Ascending aorta (tissue), 2 donors: ENCODE measurements at regions not wholly inside any gene's neighbourhood (a gene's known extent, or its start where the extent isn't known, plus 50 kb on each side); places are given as distances from the start of the nearest gene placed in this dataset.

Experiments
- DNase-seq, 2 donors: peaks; one replicate each; pipeline ENCODE4 v3.0.0-alpha.2; 2019; ENCODE audit warnings: low spot score in 2 of 2
- H3K27ac ChIP-seq, 2 donors: fragments of 200-600 bp; sonication (generic); one replicate each; pipeline ENCODE4 v1.5.1; 2016 to 2017; ENCODE audit warnings: mild to moderate bottlenecking in 1 of 2
- H3K27me3 ChIP-seq: fragments of 200-600 bp; sonication (generic); one replicate; pipeline ENCODE4 v1.5.1; 2017
- H3K36me3 ChIP-seq, 2 donors: fragments of 200-600 bp; sonication (generic); one replicate each; pipeline ENCODE4 v1.5.1; 2016
- H3K4me1 ChIP-seq, 2 donors: fragments of 200-600 bp; sonication (generic); one replicate each; pipeline ENCODE4 v1.5.1; 2016 to 2017; ENCODE audit warnings: mild to moderate bottlenecking in 1 of 2
- H3K4me3 ChIP-seq, 2 donors: fragments of 200-600 bp; sonication (generic); one replicate each; pipeline ENCODE4 v1.5.1; 2016 to 2017; ENCODE audit warnings: mild to moderate bottlenecking in 1 of 2
- H3K9me3 ChIP-seq, 2 donors: fragments of 200-600 bp; sonication (generic); one replicate each; pipeline ENCODE4 v1.5.1; 2016
- intact Hi-C: fragments of 100-400 bp; cut with DNase I; formaldehyde crosslinking; loops from one replicate; pipeline ENCODE4 v1.15.1; 2023
- TF ChIP-seq, protein P1 (sequence below), 3 experiments: fragments of 200-600 bp in 2 of 3; fragments of 450-650 bp in 1 of 3; sonication (generic) in 2 of 3; IDR thresholded peaks; one replicate each; pipeline ENCODE4 v1.5.1; 2016 to 2019; ENCODE audit warnings: antibody characterized with exemption in 3 of 3, mild to moderate bottlenecking in 1 of 3, moderate library complexity in 1 of 3

DNA sequence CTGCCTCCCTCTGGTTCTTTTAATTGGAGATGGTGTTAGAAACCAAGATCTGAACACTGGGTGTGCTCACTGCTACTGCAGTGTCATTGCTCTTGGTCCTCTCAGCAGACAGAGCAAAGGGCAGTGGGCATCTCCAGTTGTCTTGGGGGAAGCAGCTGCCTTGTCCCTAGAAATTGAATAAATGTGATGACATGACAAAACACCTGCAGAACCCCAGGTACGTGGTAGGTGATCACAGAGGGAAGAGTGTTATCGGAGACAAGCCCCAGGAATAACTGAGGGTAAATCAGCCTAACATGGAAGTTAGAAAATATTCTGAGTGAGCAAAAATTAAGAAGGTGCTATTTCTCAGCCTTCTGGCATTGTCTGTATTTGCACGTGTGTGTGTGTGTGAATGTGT lies 311.9 kb upstream of the HDAC4 start:
- Histone ChIP-seq H3K27me3 (no peaks in the 10 kb centered on the region), H3K36me3 (no peaks in the 10 kb centered on the region), H3K4me3 (no peak overlapping the region), H3K9me3 (peaks cover 4% of the 10 kb centered on the region in 2 donors), H3K27ac (no peak overlapping the region), H3K4me1 (no peaks in the 10 kb centered on the region)
- TF ChIP-seq, protein P1, sequence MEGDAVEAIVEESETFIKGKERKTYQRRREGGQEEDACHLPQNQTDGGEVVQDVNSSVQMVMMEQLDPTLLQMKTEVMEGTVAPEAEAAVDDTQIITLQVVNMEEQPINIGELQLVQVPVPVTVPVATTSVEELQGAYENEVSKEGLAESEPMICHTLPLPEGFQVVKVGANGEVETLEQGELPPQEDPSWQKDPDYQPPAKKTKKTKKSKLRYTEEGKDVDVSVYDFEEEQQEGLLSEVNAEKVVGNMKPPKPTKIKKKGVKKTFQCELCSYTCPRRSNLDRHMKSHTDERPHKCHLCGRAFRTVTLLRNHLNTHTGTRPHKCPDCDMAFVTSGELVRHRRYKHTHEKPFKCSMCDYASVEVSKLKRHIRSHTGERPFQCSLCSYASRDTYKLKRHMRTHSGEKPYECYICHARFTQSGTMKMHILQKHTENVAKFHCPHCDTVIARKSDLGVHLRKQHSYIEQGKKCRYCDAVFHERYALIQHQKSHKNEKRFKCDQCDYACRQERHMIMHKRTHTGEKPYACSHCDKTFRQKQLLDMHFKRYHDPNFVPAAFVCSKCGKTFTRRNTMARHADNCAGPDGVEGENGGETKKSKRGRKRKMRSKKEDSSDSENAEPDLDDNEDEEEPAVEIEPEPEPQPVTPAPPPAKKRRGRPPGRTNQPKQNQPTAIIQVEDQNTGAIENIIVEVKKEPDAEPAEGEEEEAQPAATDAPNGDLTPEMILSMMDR (IDR thresholded peaks at IDR 0.05), result no peak
- intact Hi-C loops, result no loop called here
- no peak for DNase-seq

DNA sequence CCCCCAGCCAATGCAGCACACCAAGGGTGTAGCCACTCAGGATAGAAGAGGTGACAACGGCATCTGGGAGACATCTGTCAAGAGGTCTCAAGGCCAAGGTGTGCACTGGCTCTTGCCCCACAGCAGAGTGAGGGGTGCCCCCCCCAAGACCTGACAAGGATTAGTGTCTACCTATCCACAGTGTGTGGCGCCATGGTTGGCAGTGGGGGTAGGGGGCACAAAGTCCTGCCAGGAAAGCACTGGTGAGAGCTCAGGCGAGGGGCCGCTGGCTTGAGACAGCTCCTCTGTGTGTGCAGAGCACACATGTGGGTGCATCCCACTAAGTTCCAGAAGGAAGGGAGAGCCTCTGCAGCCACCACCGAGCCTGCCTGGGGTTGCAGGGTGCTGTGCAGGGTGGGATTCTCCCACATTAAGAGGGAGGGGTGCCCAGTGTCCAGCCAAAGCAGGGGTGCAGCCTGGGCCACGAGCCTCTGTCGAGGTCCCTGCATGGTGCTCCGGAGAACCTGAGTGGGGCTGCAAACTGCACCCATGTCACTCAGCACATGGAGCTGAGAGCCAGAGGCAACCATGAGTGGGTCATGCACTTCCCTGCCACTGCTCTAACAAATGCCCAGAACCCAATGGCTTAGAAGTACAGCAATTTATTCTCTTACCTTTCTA lies 311.2 kb upstream of the HDAC4 start:
- no peaks in the 10 kb centered on the region for H3K27me3 ChIP-seq
- no peaks in the 10 kb centered on the region for H3K4me1 ChIP-seq
- peaks cover 4% of the 10 kb centered on the region in 2 donors for H3K9me3 ChIP-seq
- DNase-seq, result peak in 1 of 2 donors; percentile 47
- TF ChIP-seq, protein P1 (IDR thresholded peaks at IDR 0.05), result no peak
- H3K36me3 ChIP-seq, result no peaks in the 10 kb centered on the region
- no peak overlapping the region for H3K4me3 ChIP-seq
- H3K27ac ChIP-seq, result no peak overlapping the region
- intact Hi-C loops, result no loop called here

DNA sequence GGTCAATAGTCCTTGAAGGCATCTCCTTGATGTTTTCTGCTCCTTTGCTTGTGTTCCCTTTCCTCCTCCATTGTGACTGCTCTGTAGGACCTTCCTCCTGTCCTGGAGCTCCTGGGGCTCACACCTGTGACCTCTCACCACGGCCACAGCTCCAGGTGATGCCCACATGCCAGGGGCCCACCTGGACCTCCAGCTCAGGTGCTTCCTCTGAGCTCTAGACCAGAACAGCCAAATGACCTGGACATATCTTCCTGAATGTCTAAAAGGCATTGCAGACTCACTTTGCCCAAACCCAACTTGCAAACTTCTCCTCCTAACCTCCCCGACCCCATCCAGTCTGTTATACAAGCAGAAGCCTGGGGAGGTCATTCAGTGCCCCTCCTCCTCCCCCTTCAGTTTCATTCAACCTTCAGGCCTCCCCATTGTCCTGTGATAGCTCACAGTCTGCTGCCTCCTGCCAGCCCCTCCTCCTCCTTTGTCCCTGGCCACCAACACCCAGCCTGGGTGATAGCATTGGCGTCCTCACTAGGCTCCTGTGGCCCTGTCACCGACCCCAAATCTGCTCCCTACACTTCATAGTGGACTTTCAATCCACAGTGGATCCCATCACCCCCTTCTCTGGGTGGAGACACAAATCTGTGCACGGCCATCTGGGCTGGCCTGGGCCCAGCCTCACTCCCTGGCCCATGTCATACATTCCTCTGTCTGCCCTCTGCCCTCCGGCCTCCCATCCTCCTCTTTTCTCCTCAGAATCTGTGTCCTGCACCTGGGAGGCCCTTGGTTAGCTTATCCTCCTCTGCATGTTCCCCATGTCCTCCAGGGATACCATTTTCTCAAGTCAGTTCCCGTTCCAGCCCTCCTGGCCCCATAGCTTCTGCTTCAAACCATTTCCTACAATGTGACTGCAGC lies 310.4 kb upstream of the HDAC4 start:
- Histone ChIP-seq H3K4me1 (peaks cover 2 to 4% of the 10 kb centered on the region in 2 donors), H3K4me3 (no peak overlapping the region), H3K27ac (no peak overlapping the region), H3K36me3 (no peaks in the 10 kb centered on the region), H3K9me3 (peaks cover 4% of the 10 kb centered on the region in 2 donors), H3K27me3 (no peaks in the 10 kb centered on the region)
- DNase-seq, result peak in 1 of 2 donors; percentile 53
- TF ChIP-seq, protein P1 (IDR thresholded peaks at IDR 0.05), result no peak
- intact Hi-C loops, result no loop called here

DNA sequence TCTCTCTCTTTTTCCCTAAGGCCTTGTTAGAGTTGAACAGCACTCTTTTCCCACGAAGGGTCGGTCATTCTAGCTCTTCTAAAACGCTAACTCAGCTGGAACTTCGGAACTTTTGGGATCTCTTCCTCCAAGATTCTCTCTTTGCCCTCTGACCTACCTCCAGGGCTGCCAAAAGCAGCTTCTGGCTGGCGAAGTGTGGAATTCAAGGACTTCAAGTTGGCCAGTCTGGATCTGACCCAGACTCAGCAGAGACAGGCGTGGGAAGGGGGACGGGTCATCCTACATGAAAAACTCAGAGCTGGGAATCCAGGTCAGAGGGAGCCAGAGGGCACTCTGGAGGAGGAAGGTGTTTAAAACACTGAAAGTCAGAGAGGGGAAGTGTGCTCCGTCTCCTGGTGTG lies 305.5 kb upstream of the HDAC4 start:
- Histone ChIP-seq H3K27ac (no peak overlapping the region), H3K9me3 (peaks cover 0 to 3% of the 10 kb centered on the region in 2 donors), H3K4me1 (peaks cover 4% of the 10 kb centered on the region in 2 donors), H3K36me3 (no peaks in the 10 kb centered on the region), H3K4me3 (no peak overlapping the region), H3K27me3 (no peaks in the 10 kb centered on the region)
- TF ChIP-seq, protein P1 (IDR thresholded peaks at IDR 0.05), result no peak
- intact Hi-C loops, result no loop called here
- peak in 1 of 2 donors; percentile 60 for DNase-seq

DNA sequence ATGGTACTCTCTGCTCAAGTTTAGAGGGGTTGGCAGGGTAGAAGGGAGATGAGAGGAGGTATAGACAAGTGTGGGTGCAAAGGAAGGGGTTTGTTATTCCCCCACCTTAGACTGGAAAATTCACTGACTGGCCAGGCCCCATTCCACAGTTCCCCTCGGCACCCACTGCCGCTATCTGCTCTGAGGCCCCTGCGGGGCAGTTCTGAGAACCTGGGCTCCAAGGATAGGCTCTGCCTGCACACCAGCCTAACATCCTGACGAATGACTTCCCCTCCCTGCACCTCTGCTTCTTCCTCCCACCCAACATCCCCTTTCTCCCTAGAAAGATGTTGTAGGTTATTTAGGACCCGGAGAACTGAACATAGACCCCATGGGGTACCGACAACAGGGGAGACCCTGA lies 303.9 kb upstream of the HDAC4 start:
- H3K9me3 ChIP-seq, result no peaks in the 10 kb centered on the region
- peak in 1 of 2 donors; percentile 24 for DNase-seq
- no peaks in the 10 kb centered on the region for H3K36me3 ChIP-seq
- H3K4me3 ChIP-seq, result no peak overlapping the region
- H3K4me1 ChIP-seq, result peaks cover 4% of the 10 kb centered on the region in 2 donors
- no peaks in the 10 kb centered on the region for H3K27me3 ChIP-seq
- no peak overlapping the region for H3K27ac ChIP-seq
- intact Hi-C loops, result no loop called here
- TF ChIP-seq, protein P1 (IDR thresholded peaks at IDR 0.05), result no peak
